DOHH2 (cell line): ENCODE measurements at regions not wholly inside any gene's neighbourhood (a gene's known extent, or its start where the extent isn't known, plus 50 kb on each side); places are given as distances from the start of the nearest gene placed in this dataset.

Experiments used
- EZH2phosphoT487 ChIP-seq: fragments of 200-600 bp; sonication (generic); IDR thresholded peaks from 2 replicates; pipeline ENCODE4 v1.6.1; 2017; ENCODE audit warnings: borderline replicate concordance, mild to moderate bottlenecking, antibody characterized with exemption, low read length, moderate library complexity, mixed read lengths
- TF ChIP-seq, protein P1 (sequence below): fragments of 200-600 bp; sonication (generic); IDR thresholded peaks from one replicate; pipeline ENCODE4 v1.5.1; 2014; ENCODE audit warnings: antibody characterized with exemption, mild to moderate bottlenecking, low read depth, low read length; ENCODE audit not compliant: poor library complexity, severe bottlenecking

- TF ChIP-seq, protein P1, sequence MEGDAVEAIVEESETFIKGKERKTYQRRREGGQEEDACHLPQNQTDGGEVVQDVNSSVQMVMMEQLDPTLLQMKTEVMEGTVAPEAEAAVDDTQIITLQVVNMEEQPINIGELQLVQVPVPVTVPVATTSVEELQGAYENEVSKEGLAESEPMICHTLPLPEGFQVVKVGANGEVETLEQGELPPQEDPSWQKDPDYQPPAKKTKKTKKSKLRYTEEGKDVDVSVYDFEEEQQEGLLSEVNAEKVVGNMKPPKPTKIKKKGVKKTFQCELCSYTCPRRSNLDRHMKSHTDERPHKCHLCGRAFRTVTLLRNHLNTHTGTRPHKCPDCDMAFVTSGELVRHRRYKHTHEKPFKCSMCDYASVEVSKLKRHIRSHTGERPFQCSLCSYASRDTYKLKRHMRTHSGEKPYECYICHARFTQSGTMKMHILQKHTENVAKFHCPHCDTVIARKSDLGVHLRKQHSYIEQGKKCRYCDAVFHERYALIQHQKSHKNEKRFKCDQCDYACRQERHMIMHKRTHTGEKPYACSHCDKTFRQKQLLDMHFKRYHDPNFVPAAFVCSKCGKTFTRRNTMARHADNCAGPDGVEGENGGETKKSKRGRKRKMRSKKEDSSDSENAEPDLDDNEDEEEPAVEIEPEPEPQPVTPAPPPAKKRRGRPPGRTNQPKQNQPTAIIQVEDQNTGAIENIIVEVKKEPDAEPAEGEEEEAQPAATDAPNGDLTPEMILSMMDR = no peak
- TF ChIP-seq EZH2phosphoT487 = no peak
These were observed 600.2 kb upstream of the TLE4 start for GRCh38 chr9:78971540-78971939.
